ENCODE measurements at regions not wholly inside any gene's neighbourhood (a gene's known extent, or its start where the extent isn't known, plus 50 kb on each side); places are given as distances from the start of the nearest gene placed in this dataset.

DNA sequence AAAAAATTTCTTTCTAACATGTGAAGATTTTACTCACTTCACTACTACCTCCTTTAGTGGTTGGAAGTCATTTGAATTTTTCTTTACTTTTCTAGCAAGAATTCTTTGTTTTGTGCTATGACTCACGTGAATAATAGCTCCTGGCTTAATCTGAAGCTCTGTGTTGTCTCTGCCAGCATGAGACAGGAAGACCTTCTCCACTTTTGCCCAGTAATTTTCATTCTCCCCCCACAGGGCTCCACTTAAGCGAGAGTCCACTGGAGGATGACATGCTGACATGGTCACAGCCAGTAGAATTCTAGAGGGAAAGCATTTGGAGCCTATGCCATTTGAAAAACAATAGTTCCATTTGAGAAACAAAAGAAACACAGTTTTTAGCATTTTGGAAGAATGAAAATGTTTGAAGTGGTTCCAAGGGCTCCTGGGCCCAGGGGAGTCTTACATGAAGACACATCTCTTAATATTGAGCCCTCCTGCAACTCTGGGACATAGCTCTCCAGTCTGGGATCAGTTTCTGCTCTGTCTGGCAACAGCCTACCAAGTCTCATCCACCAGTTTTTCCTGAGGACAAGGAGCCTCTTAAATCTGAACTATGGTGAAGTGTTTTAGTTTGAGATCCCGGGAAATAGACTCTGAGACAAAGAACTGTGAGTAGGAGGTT, 231.4 kb downstream of the PAX1 start:
- TF ChIP-seq CTCF (IDR thresholded peaks at IDR 0.05) (no peak), EP300 (IDR thresholded peaks at IDR 0.05) (no peak), POLR2A (IDR thresholded peaks at IDR 0.05) (no peak)
